ENCODE measurements at regions not wholly inside any gene's neighbourhood (a gene's known extent, or its start where the extent isn't known, plus 50 kb on each side); places are given as distances from the start of the nearest gene placed in this dataset.

DNA sequence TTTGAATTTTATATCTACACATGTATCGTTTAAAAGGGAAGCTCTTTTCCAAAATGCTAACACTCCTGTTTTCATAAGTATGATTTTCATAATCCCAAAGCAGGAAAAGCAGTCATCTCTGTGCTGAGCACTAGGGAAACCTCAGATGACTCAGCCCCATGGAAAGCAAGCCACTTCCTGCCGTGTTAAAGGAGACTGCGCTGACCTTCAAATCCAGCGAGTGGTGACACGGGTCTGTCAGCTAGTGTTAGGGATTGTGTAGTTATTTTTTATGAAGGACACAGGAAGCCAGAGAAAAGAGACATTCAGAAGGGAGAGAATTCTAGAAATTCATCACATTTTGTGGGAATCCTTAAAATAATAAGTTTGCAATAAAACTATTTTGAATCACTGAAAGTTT, 57.0 kb upstream of the CD93 start (continued):
- TF ChIP-seq, protein P1, sequence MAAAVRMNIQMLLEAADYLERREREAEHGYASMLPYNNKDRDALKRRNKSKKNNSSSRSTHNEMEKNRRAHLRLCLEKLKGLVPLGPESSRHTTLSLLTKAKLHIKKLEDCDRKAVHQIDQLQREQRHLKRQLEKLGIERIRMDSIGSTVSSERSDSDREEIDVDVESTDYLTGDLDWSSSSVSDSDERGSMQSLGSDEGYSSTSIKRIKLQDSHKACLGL (CRISPR knock-in tag; IDR thresholded peaks at IDR 0.05; ENCODE audit: borderline replicate concordance, poor library complexity, severe bottlenecking), result no peak
- TF ChIP-seq, protein P2, sequence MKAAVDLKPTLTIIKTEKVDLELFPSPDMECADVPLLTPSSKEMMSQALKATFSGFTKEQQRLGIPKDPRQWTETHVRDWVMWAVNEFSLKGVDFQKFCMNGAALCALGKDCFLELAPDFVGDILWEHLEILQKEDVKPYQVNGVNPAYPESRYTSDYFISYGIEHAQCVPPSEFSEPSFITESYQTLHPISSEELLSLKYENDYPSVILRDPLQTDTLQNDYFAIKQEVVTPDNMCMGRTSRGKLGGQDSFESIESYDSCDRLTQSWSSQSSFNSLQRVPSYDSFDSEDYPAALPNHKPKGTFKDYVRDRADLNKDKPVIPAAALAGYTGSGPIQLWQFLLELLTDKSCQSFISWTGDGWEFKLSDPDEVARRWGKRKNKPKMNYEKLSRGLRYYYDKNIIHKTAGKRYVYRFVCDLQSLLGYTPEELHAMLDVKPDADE (conservative IDR thresholded peaks at IDR 0.05; ENCODE audit: control insufficient read depth, low read depth, low read length), result no peak
- no peak for TF ChIP-seq ZNF3 (CRISPR knock-in tag; IDR thresholded peaks at IDR 0.05)
- TF ChIP-seq ZC3H4 (CRISPR knock-in tag; IDR thresholded peaks at IDR 0.05; ENCODE audit: borderline replicate concordance), result no peak
- TF ChIP-seq, protein P3, sequence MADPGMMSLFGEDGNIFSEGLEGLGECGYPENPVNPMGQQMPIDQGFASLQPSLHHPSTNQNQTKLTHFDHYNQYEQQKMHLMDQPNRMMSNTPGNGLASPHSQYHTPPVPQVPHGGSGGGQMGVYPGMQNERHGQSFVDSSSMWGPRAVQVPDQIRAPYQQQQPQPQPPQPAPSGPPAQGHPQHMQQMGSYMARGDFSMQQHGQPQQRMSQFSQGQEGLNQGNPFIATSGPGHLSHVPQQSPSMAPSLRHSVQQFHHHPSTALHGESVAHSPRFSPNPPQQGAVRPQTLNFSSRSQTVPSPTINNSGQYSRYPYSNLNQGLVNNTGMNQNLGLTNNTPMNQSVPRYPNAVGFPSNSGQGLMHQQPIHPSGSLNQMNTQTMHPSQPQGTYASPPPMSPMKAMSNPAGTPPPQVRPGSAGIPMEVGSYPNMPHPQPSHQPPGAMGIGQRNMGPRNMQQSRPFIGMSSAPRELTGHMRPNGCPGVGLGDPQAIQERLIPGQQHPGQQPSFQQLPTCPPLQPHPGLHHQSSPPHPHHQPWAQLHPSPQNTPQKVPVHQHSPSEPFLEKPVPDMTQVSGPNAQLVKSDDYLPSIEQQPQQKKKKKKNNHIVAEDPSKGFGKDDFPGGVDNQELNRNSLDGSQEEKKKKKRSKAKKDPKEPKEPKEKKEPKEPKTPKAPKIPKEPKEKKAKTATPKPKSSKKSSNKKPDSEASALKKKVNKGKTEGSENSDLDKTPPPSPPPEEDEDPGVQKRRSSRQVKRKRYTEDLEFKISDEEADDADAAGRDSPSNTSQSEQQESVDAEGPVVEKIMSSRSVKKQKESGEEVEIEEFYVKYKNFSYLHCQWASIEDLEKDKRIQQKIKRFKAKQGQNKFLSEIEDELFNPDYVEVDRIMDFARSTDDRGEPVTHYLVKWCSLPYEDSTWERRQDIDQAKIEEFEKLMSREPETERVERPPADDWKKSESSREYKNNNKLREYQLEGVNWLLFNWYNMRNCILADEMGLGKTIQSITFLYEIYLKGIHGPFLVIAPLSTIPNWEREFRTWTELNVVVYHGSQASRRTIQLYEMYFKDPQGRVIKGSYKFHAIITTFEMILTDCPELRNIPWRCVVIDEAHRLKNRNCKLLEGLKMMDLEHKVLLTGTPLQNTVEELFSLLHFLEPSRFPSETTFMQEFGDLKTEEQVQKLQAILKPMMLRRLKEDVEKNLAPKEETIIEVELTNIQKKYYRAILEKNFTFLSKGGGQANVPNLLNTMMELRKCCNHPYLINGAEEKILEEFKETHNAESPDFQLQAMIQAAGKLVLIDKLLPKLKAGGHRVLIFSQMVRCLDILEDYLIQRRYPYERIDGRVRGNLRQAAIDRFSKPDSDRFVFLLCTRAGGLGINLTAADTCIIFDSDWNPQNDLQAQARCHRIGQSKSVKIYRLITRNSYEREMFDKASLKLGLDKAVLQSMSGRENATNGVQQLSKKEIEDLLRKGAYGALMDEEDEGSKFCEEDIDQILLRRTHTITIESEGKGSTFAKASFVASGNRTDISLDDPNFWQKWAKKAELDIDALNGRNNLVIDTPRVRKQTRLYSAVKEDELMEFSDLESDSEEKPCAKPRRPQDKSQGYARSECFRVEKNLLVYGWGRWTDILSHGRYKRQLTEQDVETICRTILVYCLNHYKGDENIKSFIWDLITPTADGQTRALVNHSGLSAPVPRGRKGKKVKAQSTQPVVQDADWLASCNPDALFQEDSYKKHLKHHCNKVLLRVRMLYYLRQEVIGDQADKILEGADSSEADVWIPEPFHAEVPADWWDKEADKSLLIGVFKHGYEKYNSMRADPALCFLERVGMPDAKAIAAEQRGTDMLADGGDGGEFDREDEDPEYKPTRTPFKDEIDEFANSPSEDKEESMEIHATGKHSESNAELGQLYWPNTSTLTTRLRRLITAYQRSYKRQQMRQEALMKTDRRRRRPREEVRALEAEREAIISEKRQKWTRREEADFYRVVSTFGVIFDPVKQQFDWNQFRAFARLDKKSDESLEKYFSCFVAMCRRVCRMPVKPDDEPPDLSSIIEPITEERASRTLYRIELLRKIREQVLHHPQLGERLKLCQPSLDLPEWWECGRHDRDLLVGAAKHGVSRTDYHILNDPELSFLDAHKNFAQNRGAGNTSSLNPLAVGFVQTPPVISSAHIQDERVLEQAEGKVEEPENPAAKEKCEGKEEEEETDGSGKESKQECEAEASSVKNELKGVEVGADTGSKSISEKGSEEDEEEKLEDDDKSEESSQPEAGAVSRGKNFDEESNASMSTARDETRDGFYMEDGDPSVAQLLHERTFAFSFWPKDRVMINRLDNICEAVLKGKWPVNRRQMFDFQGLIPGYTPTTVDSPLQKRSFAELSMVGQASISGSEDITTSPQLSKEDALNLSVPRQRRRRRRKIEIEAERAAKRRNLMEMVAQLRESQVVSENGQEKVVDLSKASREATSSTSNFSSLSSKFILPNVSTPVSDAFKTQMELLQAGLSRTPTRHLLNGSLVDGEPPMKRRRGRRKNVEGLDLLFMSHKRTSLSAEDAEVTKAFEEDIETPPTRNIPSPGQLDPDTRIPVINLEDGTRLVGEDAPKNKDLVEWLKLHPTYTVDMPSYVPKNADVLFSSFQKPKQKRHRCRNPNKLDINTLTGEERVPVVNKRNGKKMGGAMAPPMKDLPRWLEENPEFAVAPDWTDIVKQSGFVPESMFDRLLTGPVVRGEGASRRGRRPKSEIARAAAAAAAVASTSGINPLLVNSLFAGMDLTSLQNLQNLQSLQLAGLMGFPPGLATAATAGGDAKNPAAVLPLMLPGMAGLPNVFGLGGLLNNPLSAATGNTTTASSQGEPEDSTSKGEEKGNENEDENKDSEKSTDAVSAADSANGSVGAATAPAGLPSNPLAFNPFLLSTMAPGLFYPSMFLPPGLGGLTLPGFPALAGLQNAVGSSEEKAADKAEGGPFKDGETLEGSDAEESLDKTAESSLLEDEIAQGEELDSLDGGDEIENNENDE (IDR thresholded peaks at IDR 0.05; ENCODE audit: low read depth, low read length), result no peak
- TF ChIP-seq, protein P4, sequence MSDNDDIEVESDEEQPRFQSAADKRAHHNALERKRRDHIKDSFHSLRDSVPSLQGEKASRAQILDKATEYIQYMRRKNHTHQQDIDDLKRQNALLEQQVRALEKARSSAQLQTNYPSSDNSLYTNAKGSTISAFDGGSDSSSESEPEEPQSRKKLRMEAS (CRISPR knock-in tag; IDR thresholded peaks at IDR 0.05), result no peak
- TF ChIP-seq E2F3 (CRISPR knock-in tag; IDR thresholded peaks at IDR 0.05), result no peak
- peak; percentile 38; the same call in 1 of the 2 replicates for TF ChIP-seq MAFF (IDR thresholded peaks at IDR 0.05; ENCODE audit: low read length)
- TF ChIP-seq, protein P5, sequence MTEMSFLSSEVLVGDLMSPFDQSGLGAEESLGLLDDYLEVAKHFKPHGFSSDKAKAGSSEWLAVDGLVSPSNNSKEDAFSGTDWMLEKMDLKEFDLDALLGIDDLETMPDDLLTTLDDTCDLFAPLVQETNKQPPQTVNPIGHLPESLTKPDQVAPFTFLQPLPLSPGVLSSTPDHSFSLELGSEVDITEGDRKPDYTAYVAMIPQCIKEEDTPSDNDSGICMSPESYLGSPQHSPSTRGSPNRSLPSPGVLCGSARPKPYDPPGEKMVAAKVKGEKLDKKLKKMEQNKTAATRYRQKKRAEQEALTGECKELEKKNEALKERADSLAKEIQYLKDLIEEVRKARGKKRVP (CRISPR knock-in tag; IDR thresholded peaks at IDR 0.05), result no peak
- no peak for TF ChIP-seq HDAC8 (tag; IDR thresholded peaks at IDR 0.05)
- TF ChIP-seq, protein P6, sequence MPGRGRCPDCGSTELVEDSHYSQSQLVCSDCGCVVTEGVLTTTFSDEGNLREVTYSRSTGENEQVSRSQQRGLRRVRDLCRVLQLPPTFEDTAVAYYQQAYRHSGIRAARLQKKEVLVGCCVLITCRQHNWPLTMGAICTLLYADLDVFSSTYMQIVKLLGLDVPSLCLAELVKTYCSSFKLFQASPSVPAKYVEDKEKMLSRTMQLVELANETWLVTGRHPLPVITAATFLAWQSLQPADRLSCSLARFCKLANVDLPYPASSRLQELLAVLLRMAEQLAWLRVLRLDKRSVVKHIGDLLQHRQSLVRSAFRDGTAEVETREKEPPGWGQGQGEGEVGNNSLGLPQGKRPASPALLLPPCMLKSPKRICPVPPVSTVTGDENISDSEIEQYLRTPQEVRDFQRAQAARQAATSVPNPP (IDR thresholded peaks at IDR 0.05; ENCODE audit: borderline replicate concordance, insufficient read depth, insufficient read length), result no peak
- no peak for TF ChIP-seq ZNF79 (CRISPR knock-in tag; IDR thresholded peaks at IDR 0.05; ENCODE audit: low read depth)
- peak; percentile 19; the same call in 1 of the 2 replicates for TF ChIP-seq DDX20 (tag; IDR thresholded peaks at IDR 0.05; ENCODE audit: low read depth)
